ENCODE measurements at regions not wholly inside any gene's neighbourhood (a gene's known extent, or its start where the extent isn't known, plus 50 kb on each side); places are given as distances from the start of the nearest gene placed in this dataset.

DNA sequence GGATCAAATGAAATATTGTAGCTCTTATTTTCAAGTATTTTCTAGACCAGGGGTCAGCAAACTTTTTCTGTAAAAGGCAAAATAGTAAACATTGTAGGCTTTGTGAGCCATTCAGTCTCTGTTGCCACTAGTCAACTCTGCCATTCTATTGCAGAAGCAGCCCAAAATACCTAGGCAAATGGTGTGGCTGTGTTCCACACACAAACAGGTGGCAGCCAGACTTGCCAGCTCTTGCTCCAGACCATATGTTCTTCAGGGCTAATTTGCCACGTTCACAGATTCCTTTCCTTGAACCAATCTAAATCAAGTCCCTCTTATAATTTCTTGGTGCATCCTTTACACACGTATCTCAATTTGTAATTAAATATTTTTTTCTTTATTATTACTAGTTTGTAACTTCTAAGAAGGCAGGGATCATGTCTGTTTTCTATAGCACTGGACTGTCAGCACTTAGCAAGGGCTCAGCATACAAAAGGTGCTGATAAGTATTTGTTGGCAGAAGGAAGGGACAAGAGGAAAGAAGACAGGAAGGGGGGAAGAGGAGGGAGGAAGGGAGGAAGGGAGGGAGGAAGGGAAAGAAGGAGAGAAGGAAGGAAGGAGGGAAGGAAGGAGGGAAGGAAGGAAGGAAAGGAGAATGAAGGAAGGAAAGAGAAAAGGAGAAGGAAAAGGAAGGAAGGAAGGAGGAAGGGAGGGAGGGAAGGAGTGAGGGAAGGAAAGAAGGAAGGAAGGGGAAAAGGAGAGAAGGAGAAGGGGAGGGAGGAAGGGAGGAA, 106.5 kb upstream of the EDEM3 start:
- DNase-seq (ENCODE audit: low spot score), result no peak
- Histone ChIP-seq H3K36me3 (ENCODE audit: insufficient read depth) (no peaks in the 10 kb centered on the region), H3K4me2 (no peak overlapping the region), H3K4me3 (no peak overlapping the region), H3F3A (replicated peaks; ENCODE audit: low read depth) (no peaks in the 10 kb centered on the region), H3K27ac (ENCODE audit: low read depth) (no peak overlapping the region), H2AFZ (no peak overlapping the region), H4K20me1 (replicated peaks; ENCODE audit: insufficient read depth) (no peaks in the 10 kb centered on the region), H3K27me3 (ENCODE audit: insufficient read depth) (no peaks in the 10 kb centered on the region), H3K9me2 (ENCODE audit: insufficient read depth) (peaks cover 5% of the 10 kb centered on the region; the same call in 1 of the 2 replicates), H3K79me2 (replicated peaks; ENCODE audit: insufficient read depth) (no peaks in the 10 kb centered on the region), H3K4me1 (ENCODE audit: insufficient read depth) (no peaks in the 10 kb centered on the region)
- TF ChIP-seq CREB1 (CRISPR knock-in tag; IDR thresholded peaks at IDR 0.05; ENCODE audit: low read depth) (no peak), EZH2phosphoT487 (IDR thresholded peaks at IDR 0.05; ENCODE audit: unreplicated experiment) (no peak), EZH2 (IDR thresholded peaks at IDR 0.05; ENCODE audit: low read depth, unreplicated experiment) (no peak), ZNF331 (CRISPR knock-in tag; IDR thresholded peaks at IDR 0.05; ENCODE audit: low read depth) (no peak), ZNF114 (CRISPR knock-in tag; IDR thresholded peaks at IDR 0.05) (no peak), POLR2AphosphoS5 (IDR thresholded peaks at IDR 0.05; ENCODE audit: low read depth) (no peak), STAT1 (IDR thresholded peaks at IDR 0.05; ENCODE audit: unreplicated experiment) (no peak), NANOG (IDR thresholded peaks at IDR 0.05; ENCODE audit: borderline replicate concordance) (no peak), JUNB (IDR thresholded peaks at IDR 0.05; ENCODE audit: unreplicated experiment) (no peak)
- TF ChIP-seq, protein P1, sequence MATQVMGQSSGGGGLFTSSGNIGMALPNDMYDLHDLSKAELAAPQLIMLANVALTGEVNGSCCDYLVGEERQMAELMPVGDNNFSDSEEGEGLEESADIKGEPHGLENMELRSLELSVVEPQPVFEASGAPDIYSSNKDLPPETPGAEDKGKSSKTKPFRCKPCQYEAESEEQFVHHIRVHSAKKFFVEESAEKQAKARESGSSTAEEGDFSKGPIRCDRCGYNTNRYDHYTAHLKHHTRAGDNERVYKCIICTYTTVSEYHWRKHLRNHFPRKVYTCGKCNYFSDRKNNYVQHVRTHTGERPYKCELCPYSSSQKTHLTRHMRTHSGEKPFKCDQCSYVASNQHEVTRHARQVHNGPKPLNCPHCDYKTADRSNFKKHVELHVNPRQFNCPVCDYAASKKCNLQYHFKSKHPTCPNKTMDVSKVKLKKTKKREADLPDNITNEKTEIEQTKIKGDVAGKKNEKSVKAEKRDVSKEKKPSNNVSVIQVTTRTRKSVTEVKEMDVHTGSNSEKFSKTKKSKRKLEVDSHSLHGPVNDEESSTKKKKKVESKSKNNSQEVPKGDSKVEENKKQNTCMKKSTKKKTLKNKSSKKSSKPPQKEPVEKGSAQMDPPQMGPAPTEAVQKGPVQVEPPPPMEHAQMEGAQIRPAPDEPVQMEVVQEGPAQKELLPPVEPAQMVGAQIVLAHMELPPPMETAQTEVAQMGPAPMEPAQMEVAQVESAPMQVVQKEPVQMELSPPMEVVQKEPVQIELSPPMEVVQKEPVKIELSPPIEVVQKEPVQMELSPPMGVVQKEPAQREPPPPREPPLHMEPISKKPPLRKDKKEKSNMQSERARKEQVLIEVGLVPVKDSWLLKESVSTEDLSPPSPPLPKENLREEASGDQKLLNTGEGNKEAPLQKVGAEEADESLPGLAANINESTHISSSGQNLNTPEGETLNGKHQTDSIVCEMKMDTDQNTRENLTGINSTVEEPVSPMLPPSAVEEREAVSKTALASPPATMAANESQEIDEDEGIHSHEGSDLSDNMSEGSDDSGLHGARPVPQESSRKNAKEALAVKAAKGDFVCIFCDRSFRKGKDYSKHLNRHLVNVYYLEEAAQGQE (IDR thresholded peaks at IDR 0.05; ENCODE audit: unreplicated experiment), result no peak
- TF ChIP-seq, protein P2, sequence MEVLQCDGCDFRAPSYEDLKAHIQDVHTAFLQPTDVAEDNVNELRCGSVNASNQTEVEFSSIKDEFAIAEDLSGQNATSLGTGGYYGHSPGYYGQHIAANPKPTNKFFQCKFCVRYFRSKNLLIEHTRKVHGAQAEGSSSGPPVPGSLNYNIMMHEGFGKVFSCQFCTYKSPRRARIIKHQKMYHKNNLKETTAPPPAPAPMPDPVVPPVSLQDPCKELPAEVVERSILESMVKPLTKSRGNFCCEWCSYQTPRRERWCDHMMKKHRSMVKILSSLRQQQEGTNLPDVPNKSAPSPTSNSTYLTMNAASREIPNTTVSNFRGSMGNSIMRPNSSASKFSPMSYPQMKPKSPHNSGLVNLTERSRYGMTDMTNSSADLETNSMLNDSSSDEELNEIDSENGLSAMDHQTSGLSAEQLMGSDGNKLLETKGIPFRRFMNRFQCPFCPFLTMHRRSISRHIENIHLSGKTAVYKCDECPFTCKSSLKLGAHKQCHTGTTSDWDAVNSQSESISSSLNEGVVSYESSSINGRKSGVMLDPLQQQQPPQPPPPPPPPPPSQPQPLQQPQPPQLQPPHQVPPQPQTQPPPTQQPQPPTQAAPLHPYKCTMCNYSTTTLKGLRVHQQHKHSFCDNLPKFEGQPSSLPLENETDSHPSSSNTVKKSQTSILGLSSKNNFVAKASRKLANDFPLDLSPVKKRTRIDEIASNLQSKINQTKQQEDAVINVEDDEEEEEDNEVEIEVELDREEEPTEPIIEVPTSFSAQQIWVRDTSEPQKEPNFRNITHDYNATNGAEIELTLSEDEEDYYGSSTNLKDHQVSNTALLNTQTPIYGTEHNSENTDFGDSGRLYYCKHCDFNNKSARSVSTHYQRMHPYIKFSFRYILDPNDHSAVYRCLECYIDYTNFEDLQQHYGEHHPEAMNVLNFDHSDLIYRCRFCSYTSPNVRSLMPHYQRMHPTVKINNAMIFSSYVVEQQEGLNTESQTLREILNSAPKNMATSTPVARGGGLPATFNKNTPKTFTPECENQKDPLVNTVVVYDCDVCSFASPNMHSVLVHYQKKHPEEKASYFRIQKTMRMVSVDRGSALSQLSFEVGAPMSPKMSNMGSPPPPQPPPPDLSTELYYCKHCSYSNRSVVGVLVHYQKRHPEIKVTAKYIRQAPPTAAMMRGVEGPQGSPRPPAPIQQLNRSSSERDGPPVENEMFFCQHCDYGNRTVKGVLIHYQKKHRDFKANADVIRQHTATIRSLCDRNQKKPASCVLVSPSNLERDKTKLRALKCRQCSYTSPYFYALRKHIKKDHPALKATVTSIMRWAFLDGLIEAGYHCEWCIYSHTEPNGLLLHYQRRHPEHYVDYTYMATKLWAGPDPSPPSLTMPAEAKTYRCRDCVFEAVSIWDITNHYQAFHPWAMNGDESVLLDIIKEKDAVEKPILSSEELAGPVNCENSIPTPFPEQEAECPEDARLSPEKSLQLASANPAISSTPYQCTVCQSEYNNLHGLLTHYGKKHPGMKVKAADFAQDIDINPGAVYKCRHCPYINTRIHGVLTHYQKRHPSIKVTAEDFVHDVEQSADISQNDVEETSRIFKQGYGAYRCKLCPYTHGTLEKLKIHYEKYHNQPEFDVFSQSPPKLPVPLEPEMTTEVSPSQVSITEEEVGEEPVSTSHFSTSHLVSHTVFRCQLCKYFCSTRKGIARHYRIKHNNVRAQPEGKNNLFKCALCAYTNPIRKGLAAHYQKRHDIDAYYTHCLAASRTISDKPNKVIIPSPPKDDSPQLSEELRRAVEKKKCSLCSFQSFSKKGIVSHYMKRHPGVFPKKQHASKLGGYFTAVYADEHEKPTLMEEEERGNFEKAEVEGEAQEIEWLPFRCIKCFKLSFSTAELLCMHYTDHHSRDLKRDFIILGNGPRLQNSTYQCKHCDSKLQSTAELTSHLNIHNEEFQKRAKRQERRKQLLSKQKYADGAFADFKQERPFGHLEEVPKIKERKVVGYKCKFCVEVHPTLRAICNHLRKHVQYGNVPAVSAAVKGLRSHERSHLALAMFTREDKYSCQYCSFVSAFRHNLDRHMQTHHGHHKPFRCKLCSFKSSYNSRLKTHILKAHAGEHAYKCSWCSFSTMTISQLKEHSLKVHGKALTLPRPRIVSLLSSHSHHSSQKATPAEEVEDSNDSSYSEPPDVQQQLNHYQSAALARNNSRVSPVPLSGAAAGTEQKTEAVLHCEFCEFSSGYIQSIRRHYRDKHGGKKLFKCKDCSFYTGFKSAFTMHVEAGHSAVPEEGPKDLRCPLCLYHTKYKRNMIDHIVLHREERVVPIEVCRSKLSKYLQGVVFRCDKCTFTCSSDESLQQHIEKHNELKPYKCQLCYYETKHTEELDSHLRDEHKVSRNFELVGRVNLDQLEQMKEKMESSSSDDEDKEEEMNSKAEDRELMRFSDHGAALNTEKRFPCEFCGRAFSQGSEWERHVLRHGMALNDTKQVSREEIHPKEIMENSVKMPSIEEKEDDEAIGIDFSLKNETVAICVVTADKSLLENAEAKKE (CRISPR knock-in tag; IDR thresholded peaks at IDR 0.05), result no peak
- TF ChIP-seq, protein P3, sequence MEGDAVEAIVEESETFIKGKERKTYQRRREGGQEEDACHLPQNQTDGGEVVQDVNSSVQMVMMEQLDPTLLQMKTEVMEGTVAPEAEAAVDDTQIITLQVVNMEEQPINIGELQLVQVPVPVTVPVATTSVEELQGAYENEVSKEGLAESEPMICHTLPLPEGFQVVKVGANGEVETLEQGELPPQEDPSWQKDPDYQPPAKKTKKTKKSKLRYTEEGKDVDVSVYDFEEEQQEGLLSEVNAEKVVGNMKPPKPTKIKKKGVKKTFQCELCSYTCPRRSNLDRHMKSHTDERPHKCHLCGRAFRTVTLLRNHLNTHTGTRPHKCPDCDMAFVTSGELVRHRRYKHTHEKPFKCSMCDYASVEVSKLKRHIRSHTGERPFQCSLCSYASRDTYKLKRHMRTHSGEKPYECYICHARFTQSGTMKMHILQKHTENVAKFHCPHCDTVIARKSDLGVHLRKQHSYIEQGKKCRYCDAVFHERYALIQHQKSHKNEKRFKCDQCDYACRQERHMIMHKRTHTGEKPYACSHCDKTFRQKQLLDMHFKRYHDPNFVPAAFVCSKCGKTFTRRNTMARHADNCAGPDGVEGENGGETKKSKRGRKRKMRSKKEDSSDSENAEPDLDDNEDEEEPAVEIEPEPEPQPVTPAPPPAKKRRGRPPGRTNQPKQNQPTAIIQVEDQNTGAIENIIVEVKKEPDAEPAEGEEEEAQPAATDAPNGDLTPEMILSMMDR (conservative IDR thresholded peaks at IDR 0.05; ENCODE audit: low read depth in 2 of 2), result no peak
- TF ChIP-seq, protein P4, sequence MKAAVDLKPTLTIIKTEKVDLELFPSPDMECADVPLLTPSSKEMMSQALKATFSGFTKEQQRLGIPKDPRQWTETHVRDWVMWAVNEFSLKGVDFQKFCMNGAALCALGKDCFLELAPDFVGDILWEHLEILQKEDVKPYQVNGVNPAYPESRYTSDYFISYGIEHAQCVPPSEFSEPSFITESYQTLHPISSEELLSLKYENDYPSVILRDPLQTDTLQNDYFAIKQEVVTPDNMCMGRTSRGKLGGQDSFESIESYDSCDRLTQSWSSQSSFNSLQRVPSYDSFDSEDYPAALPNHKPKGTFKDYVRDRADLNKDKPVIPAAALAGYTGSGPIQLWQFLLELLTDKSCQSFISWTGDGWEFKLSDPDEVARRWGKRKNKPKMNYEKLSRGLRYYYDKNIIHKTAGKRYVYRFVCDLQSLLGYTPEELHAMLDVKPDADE (IDR thresholded peaks at IDR 0.05), result no peak
- H3K27me3 Mint-ChIP-seq (ENCODE audit: insufficient read depth, low read depth, poor library complexity), result no peaks in the 10 kb centered on the region
- peaks cover 9% of the 10 kb centered on the region for H3K4me1 Mint-ChIP-seq
- H3K36me3 Mint-ChIP-seq (ENCODE audit: low read depth), result no peaks in the 10 kb centered on the region
- no peak overlapping the region for H3K4me3 Mint-ChIP-seq
- no peak for ATAC-seq
- H3K27ac Mint-ChIP-seq, result no peak overlapping the region
- no peaks in the 10 kb centered on the region for H3K9me3 Mint-ChIP-seq
